A549 (cell line): ENCODE measurements at regions not wholly inside any gene's neighbourhood (a gene's known extent, or its start where the extent isn't known, plus 50 kb on each side); places are given as distances from the start of the nearest gene placed in this dataset.

ENCODE experiments used
- RAD21 ChIP-seq, 2 experiments: fragments of >200 bp in 1 of 2; sonication (Bioruptor Twin) in 1 of 2; formaldehyde crosslinking in 1 of 2; IDR thresholded peaks in 1 of 2; conservative IDR thresholded peaks in 1 of 2; 2 replicates in 1 of 2; 3 replicates in 1 of 2; pipeline ENCODE4 v1.6.1; 2012 to 2018; ENCODE audit warnings: inconsistent platforms in 1 of 2
- ZFP36 ChIP-seq: fragments of 450-650 bp; IDR thresholded peaks from 2 replicates; pipeline ENCODE4 v1.6.1; 2014; ENCODE audit warnings: borderline replicate concordance; ENCODE audit not compliant: partially characterized antibody
- TF ChIP-seq, protein P1 (sequence below): fragments of >200 bp; sonication (Bioruptor Twin); formaldehyde crosslinking; IDR thresholded peaks from 3 replicates; pipeline ENCODE4 v1.5.1; 2016

DNA sequence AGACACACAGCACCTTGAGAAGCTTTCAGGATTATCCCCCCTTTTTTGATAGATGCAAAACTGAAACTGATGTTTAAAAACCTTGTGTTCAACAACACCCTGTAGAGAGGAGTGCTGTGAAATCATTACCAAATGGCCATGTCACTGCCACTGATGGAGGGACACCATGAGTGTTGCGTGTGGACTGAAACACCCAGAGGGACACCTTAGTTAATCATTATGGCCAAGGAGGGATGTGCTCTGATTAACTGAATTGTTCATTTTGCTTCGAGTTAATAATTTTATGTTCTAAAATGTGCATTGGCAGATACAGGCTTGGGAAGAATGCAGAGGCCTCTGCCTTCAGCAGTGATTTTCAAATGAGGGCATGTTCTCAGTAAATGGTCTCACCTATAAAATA, 226.0 kb downstream of the KLF6 start:
- TF ChIP-seq RAD21 (conservative IDR thresholded peaks at IDR 0.05 in 1 of 2, IDR thresholded peaks at IDR 0.05 in 1 of 2) (no peak), ZFP36 (no peak)
- TF ChIP-seq, protein P1, sequence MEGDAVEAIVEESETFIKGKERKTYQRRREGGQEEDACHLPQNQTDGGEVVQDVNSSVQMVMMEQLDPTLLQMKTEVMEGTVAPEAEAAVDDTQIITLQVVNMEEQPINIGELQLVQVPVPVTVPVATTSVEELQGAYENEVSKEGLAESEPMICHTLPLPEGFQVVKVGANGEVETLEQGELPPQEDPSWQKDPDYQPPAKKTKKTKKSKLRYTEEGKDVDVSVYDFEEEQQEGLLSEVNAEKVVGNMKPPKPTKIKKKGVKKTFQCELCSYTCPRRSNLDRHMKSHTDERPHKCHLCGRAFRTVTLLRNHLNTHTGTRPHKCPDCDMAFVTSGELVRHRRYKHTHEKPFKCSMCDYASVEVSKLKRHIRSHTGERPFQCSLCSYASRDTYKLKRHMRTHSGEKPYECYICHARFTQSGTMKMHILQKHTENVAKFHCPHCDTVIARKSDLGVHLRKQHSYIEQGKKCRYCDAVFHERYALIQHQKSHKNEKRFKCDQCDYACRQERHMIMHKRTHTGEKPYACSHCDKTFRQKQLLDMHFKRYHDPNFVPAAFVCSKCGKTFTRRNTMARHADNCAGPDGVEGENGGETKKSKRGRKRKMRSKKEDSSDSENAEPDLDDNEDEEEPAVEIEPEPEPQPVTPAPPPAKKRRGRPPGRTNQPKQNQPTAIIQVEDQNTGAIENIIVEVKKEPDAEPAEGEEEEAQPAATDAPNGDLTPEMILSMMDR, result no peak
